ENCODE measurements at regions not wholly inside any gene's neighbourhood (a gene's known extent, or its start where the extent isn't known, plus 50 kb on each side); places are given as distances from the start of the nearest gene placed in this dataset.

DNA sequence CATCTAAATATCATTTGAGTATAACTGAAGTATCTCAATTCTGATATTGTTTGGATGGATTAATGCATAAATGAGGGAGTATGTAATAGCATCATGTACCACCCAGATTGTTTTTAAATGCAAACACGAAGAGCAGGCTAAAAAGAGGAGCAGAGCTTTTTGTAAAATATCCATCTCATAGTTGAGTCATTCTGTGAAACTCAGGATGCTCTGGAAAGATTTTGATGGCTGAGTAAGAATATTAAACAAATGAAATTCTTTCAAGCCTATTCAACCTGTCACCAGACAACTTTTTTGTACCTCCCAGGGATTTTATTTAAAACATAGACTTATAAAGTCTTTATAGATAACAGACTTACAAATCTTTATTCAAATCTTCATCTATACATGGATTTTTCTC lies 625.9 kb downstream of the TLE4 start:
- TF ChIP-seq, protein P1, sequence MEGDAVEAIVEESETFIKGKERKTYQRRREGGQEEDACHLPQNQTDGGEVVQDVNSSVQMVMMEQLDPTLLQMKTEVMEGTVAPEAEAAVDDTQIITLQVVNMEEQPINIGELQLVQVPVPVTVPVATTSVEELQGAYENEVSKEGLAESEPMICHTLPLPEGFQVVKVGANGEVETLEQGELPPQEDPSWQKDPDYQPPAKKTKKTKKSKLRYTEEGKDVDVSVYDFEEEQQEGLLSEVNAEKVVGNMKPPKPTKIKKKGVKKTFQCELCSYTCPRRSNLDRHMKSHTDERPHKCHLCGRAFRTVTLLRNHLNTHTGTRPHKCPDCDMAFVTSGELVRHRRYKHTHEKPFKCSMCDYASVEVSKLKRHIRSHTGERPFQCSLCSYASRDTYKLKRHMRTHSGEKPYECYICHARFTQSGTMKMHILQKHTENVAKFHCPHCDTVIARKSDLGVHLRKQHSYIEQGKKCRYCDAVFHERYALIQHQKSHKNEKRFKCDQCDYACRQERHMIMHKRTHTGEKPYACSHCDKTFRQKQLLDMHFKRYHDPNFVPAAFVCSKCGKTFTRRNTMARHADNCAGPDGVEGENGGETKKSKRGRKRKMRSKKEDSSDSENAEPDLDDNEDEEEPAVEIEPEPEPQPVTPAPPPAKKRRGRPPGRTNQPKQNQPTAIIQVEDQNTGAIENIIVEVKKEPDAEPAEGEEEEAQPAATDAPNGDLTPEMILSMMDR (IDR thresholded peaks at IDR 0.05; ENCODE audit: poor library complexity) = no peak
- TF ChIP-seq EZH2 (IDR thresholded peaks at IDR 0.05; ENCODE audit: borderline replicate concordance) = no peak

Measured in hepatocyte (in vitro differentiated cells).